ENCODE measurements at regions not wholly inside any gene's neighbourhood (a gene's known extent, or its start where the extent isn't known, plus 50 kb on each side); places are given as distances from the start of the nearest gene placed in this dataset.
"Not testable (repeated sequence)": the region's sequence is repeated elsewhere in the genome, so short reads cannot be mapped to it uniquely, and the experiment has no call there.

- TF ChIP-seq, protein P1, sequence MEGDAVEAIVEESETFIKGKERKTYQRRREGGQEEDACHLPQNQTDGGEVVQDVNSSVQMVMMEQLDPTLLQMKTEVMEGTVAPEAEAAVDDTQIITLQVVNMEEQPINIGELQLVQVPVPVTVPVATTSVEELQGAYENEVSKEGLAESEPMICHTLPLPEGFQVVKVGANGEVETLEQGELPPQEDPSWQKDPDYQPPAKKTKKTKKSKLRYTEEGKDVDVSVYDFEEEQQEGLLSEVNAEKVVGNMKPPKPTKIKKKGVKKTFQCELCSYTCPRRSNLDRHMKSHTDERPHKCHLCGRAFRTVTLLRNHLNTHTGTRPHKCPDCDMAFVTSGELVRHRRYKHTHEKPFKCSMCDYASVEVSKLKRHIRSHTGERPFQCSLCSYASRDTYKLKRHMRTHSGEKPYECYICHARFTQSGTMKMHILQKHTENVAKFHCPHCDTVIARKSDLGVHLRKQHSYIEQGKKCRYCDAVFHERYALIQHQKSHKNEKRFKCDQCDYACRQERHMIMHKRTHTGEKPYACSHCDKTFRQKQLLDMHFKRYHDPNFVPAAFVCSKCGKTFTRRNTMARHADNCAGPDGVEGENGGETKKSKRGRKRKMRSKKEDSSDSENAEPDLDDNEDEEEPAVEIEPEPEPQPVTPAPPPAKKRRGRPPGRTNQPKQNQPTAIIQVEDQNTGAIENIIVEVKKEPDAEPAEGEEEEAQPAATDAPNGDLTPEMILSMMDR (IDR thresholded peaks at IDR 0.05): no peak
- no peak for TF ChIP-seq POLR2A (IDR thresholded peaks at IDR 0.05)
- 71 to 75% methylated on average over 10 of the region's 10 CpGs for WGBS, 2 donors
- H3K4me3 ChIP-seq (ENCODE audit: low read depth, poor library complexity, severe bottlenecking): no peak overlapping the region
- no peak for DNase-seq (ENCODE audit: low spot score in 2 of 2)
- intact Hi-C loops (cut with DNase I; ENCODE audit: low total_unique reads): no loop called here
Measured at GRCh38 chr1:100657876-100658715, 61.4 kb upstream of the VCAM1 start.

GRCh38 chr1:100658716-100659026 lies 60.9 kb upstream of the VCAM1 start:
- intact Hi-C loops (cut with DNase I; ENCODE audit: low total_unique reads): no loop called here
- no peak for DNase-seq (ENCODE audit: low spot score in 2 of 2)
- H3K4me3 ChIP-seq (ENCODE audit: low read depth, poor library complexity, severe bottlenecking): no peak overlapping the region
- no peak for TF ChIP-seq POLR2A (IDR thresholded peaks at IDR 0.05)
- TF ChIP-seq, protein P1 (IDR thresholded peaks at IDR 0.05): no peak

GRCh38 chr1:100661176-100661575 lies 58.4 kb upstream of the VCAM1 start:
- DNase-seq (ENCODE audit: low spot score in 2 of 2): no peak
- 71 to 77% methylated on average over 1 of the region's 1 CpG for WGBS, 2 donors
- intact Hi-C loops (cut with DNase I; ENCODE audit: low total_unique reads): no loop called here

GRCh38 chr1:100668494-100668893 lies 51.0 kb upstream of the VCAM1 start:
- intact Hi-C loops (cut with DNase I; ENCODE audit: low total_unique reads); H3K4me3 ChIP-seq (ENCODE audit: low read depth, poor library complexity, severe bottlenecking); DNase-seq (ENCODE audit: low spot score in 2 of 2): not testable (repeated sequence)
- 90 to 93% methylated on average over 7 of the region's 7 CpGs for WGBS, 2 donors

More at GRCh38 chr1:100661176-100661575, 58.4 kb upstream of the VCAM1 start:
- no peak for TF ChIP-seq POLR2A (IDR thresholded peaks at IDR 0.05)
- TF ChIP-seq, protein P1 (IDR thresholded peaks at IDR 0.05): no peak
- no peak overlapping the region for H3K4me3 ChIP-seq (ENCODE audit: low read depth, poor library complexity, severe bottlenecking)

Measured in lower leg skin (tissue), 4 donors.